Fibroblast of villous mesenchyme (primary cell): ENCODE measurements at regions not wholly inside any gene's neighbourhood (a gene's known extent, or its start where the extent isn't known, plus 50 kb on each side); places are given as distances from the start of the nearest gene placed in this dataset.
A peak's percentile ranks its signal among the peaks of the same experiment; 100 is the strongest.

Source experiments
- DNase-seq: peaks from one replicate; pipeline ENCODE4 v3.0.0-alpha.2; 2010; ENCODE audit warnings: low read depth
- H3K4me3 ChIP-seq: 2 replicates; pipeline ENCODE4 v1.5.1; 2011; ENCODE audit warnings: low read depth, mild to moderate bottlenecking, low read length
- CTCF ChIP-seq: IDR thresholded peaks from 2 replicates; pipeline ENCODE4 v1.5.1; 2012; ENCODE audit warnings: low read depth, mild to moderate bottlenecking, low read length; ENCODE audit not compliant: insufficient read depth

GRCh38 chr7:155166673-155167370, 96.7 kb downstream of the HTR5A start:
- peak; percentile 98 for DNase-seq
- no peak overlapping the region for H3K4me3 ChIP-seq
- no peak for TF ChIP-seq CTCF

GRCh38 chr7:155167706-155168365, 97.7 kb downstream of the HTR5A start:
- TF ChIP-seq CTCF: no peak
- no peak for DNase-seq
- no peak overlapping the region for H3K4me3 ChIP-seq

GRCh38 chr7:155168597-155169480, 98.7 kb downstream of the HTR5A start:
- no peak for DNase-seq
- H3K4me3 ChIP-seq: no peak overlapping the region
- TF ChIP-seq CTCF: no peak

- no peak overlapping the region for H3K4me3 ChIP-seq
- DNase-seq: no peak
- no peak for TF ChIP-seq CTCF
Observed at GRCh38 chr7:155169498-155170065, 99.5 kb downstream of the HTR5A start.

- DNase-seq: no peak
- no peak overlapping the region for H3K4me3 ChIP-seq
- TF ChIP-seq CTCF: no peak
Observed at GRCh38 chr7:155170331-155170730, 100.2 kb downstream of the HTR5A start.

GRCh38 chr7:155172141-155172540, 102.0 kb downstream of the HTR5A start:
- H3K4me3 ChIP-seq: no peak overlapping the region
- TF ChIP-seq CTCF: no peak
- DNase-seq: no peak
